HFF-Myc (cell line): ENCODE measurements at regions not wholly inside any gene's neighbourhood (a gene's known extent, or its start where the extent isn't known, plus 50 kb on each side); places are given as distances from the start of the nearest gene placed in this dataset.

Source experiments
- DNase-seq: peaks from one replicate; pipeline ENCODE4 v3.0.0-alpha.2; 2011; ENCODE audit warnings: low read depth; ENCODE audit errors: extremely low read depth
- H3K4me3 ChIP-seq: replicated peaks from 2 replicates; pipeline ENCODE4 v1.5.1; 2011; ENCODE audit warnings: low read depth, mild to moderate bottlenecking, control low read depth, low read length
- CTCF ChIP-seq: IDR thresholded peaks from 2 replicates; pipeline ENCODE4 v1.5.1; 2012; ENCODE audit warnings: mild to moderate bottlenecking, low read depth, low read length, control low read depth; ENCODE audit errors: missing control alignments

- H3K4me3 ChIP-seq, result no peak overlapping the region
- no peak for DNase-seq
- TF ChIP-seq CTCF, result no peak
These were observed 104.7 kb upstream of the CDH13 start for GRCh38 chr16:82522026-82522425.

GRCh38 chr16:82518811-82519210 is 108.0 kb upstream of the CDH13 start:
- H3K4me3 ChIP-seq, result no peak overlapping the region
- DNase-seq, result no peak
- TF ChIP-seq CTCF, result no peak

GRCh38 chr16:82514262-82514661 is 112.5 kb upstream of the CDH13 start:
- H3K4me3 ChIP-seq, result no peak overlapping the region
- no peak for TF ChIP-seq CTCF
- DNase-seq, result no peak

GRCh38 chr16:82510789-82511305 is 115.9 kb upstream of the CDH13 start:
- TF ChIP-seq CTCF, result no peak
- no peak for DNase-seq
- H3K4me3 ChIP-seq, result no peak overlapping the region

- H3K4me3 ChIP-seq, result no peak overlapping the region
- DNase-seq, result no peak
- TF ChIP-seq CTCF, result no peak
These were observed 116.9 kb upstream of the CDH13 start for GRCh38 chr16:82509691-82510430.

DNA sequence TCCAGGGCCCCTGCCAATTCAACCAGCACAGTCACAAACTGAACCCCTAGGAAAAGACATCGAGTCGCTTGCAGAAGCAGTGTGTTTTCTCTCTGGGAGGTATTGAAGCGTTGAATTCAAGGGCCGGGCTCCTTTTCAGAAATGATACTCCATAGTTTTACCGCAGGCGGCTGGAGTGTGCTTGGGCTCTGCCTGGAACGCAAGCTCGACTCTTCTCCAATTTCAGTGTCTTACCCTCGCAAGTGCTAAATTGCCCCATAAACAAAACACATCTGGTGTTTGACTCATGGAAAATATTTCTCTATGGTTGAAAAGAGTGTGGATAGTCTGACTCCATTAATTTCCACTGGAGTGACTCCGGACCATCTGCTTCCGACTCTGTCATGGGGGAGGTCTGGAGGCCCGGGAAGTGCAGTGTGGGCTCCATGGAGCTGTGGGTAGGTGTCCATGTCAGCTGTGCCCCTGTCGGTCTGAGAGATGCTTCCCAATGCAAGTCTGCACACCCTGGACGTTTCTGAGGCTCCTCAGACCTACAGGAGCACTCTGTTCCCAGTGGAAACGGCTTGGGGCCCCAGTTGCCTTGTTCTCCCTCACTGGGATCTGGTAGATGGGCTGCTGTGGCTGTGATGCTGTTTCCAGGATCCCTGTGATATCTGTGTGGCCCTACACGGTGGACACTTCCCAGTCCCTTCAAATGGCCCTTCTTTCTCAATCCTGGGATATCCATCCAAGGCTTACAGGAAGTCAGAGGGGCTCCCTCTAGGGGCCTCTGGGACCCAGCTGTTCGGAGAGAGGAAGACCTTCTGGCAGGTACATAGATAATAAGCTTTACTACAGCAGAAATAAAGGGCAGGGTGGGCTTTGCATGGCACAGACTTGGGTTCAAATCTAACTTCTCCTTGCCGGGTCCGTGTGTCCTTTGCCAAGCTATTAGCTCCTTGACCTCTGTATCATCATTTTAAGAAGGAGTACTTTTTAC is 119.8 kb upstream of the CDH13 start:
- TF ChIP-seq CTCF, result no peak
- DNase-seq, result peak; percentile 3
- no peak overlapping the region for H3K4me3 ChIP-seq
